KMS-11 (cell line): ENCODE measurements at regions not wholly inside any gene's neighbourhood (a gene's known extent, or its start where the extent isn't known, plus 50 kb on each side); places are given as distances from the start of the nearest gene placed in this dataset.

Experiments used
- H2AFZ ChIP-seq: fragments of 200-600 bp; sonication (generic); 2 replicates; pipeline ENCODE4 v1.6.1; 2016; ENCODE audit warnings: antibody characterized with exemption, mixed run types, low read depth
- H3K27ac ChIP-seq: fragments of 200-600 bp; sonication (generic); 2 replicates; pipeline ENCODE4 v1.6.1; 2016; ENCODE audit warnings: mild to moderate bottlenecking, mixed run types
- H3K27me3 ChIP-seq: fragments of 200-600 bp; sonication (generic); 2 replicates; pipeline ENCODE4 v1.6.1; 2017; ENCODE audit warnings: mild to moderate bottlenecking, low read depth, mixed run types, moderate library complexity; ENCODE audit not compliant: insufficient read depth
- H3K36me3 ChIP-seq: fragments of 200-600 bp; sonication (generic); 2 replicates; pipeline ENCODE4 v1.6.1; 2017; ENCODE audit warnings: mild to moderate bottlenecking, mixed run types; ENCODE audit not compliant: insufficient read depth
- H3K4me1 ChIP-seq: fragments of 200-600 bp; sonication (generic); 2 replicates; pipeline ENCODE4 v1.6.1; 2016; ENCODE audit warnings: mild to moderate bottlenecking, low read depth, mixed run types; ENCODE audit not compliant: poor library complexity, severe bottlenecking
- H3K4me2 ChIP-seq: fragments of 200-600 bp; sonication (generic); 2 replicates; pipeline ENCODE4 v1.7.0; 2016; ENCODE audit warnings: mild to moderate bottlenecking, mixed run types
- H3K4me3 ChIP-seq: fragments of 200-600 bp; sonication (generic); IDR thresholded peaks from 2 replicates; pipeline ENCODE4 v1.6.1; 2017; ENCODE audit warnings: low read depth, low read length, mixed read lengths; ENCODE audit not compliant: insufficient read depth
- H3K79me2 ChIP-seq: fragments of 200-600 bp; sonication (generic); 2 replicates; pipeline ENCODE4 v1.6.1; 2016; ENCODE audit warnings: low read depth, mixed run types; ENCODE audit not compliant: insufficient read depth
- H3K9ac ChIP-seq: fragments of 200-600 bp; sonication (generic); 2 replicates; pipeline ENCODE4 v1.6.1; 2016; ENCODE audit warnings: mild to moderate bottlenecking, mixed run types
- H4K20me1 ChIP-seq: fragments of 200-600 bp; sonication (generic); 2 replicates; pipeline ENCODE4 v1.6.1; 2016; ENCODE audit warnings: mild to moderate bottlenecking, mixed run types; ENCODE audit not compliant: insufficient read depth
- TF ChIP-seq, protein P1 (sequence below): fragments of 200-600 bp; sonication (generic); conservative IDR thresholded peaks from 2 replicates; pipeline ENCODE4 v1.6.1; 2017; ENCODE audit warnings: low read depth, mild to moderate bottlenecking, antibody characterized with exemption, low read length, moderate library complexity, mixed read lengths

DNA sequence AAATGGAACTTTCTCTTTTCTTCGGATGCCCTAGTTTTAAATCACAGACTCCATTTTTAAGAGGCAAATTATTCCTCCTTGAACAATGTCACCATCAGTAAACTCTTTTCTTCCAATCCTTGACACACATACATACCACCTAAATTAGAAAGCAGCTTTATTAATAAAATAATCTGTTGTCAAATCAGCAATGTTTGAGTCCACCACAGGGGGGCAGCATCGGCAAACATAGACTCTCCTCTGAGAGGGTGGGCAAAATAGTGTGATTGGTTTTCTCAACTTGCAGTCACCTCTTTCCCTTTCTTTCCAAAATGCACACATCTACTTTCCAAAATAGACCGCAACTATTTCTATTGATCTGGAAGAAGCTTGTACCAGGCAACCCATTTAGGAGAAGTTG, 438.4 kb upstream of the OR4E1 start:
- H4K20me1 ChIP-seq, result no peaks in the 10 kb centered on the region
- H3K9ac ChIP-seq, result no peak overlapping the region
- no peaks in the 10 kb centered on the region for H3K27me3 ChIP-seq
- H3K4me3 ChIP-seq, result no peak overlapping the region
- no peaks in the 10 kb centered on the region for H3K79me2 ChIP-seq
- TF ChIP-seq, protein P1, sequence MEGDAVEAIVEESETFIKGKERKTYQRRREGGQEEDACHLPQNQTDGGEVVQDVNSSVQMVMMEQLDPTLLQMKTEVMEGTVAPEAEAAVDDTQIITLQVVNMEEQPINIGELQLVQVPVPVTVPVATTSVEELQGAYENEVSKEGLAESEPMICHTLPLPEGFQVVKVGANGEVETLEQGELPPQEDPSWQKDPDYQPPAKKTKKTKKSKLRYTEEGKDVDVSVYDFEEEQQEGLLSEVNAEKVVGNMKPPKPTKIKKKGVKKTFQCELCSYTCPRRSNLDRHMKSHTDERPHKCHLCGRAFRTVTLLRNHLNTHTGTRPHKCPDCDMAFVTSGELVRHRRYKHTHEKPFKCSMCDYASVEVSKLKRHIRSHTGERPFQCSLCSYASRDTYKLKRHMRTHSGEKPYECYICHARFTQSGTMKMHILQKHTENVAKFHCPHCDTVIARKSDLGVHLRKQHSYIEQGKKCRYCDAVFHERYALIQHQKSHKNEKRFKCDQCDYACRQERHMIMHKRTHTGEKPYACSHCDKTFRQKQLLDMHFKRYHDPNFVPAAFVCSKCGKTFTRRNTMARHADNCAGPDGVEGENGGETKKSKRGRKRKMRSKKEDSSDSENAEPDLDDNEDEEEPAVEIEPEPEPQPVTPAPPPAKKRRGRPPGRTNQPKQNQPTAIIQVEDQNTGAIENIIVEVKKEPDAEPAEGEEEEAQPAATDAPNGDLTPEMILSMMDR, result peak; percentile 64
- no peak overlapping the region for H2AFZ ChIP-seq
- H3K4me2 ChIP-seq, result no peak overlapping the region
- H3K27ac ChIP-seq, result no peak overlapping the region
- no peaks in the 10 kb centered on the region for H3K4me1 ChIP-seq
- no peaks in the 10 kb centered on the region for H3K36me3 ChIP-seq

DNA sequence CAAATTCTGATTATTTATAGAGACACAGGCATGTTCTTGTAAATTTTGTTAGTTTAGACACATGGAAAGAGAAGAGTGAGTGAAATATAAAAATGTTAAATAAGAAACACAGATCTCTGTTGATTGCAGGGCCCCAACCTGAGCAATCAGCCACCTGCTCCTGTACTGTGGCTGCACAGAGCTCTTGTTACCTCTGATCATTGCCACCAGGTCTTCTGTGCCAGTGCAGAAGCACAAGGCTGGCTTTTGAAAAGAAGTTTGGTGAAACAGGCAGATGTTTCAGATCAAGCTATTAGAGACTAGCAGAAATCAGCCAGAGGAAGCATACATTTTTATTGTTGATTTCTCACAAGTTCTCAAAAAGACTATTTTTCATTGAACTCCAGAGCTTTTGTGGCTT, 434.1 kb upstream of the OR4E1 start:
- Histone ChIP-seq H3K36me3 (no peaks in the 10 kb centered on the region), H3K4me2 (no peak overlapping the region), H2AFZ (no peak overlapping the region), H3K9ac (no peak overlapping the region), H3K27me3 (no peaks in the 10 kb centered on the region), H3K4me1 (no peaks in the 10 kb centered on the region), H3K27ac (no peak overlapping the region), H3K79me2 (no peaks in the 10 kb centered on the region), H4K20me1 (no peaks in the 10 kb centered on the region), H3K4me3 (no peak overlapping the region)
- TF ChIP-seq, protein P1, result no peak

DNA sequence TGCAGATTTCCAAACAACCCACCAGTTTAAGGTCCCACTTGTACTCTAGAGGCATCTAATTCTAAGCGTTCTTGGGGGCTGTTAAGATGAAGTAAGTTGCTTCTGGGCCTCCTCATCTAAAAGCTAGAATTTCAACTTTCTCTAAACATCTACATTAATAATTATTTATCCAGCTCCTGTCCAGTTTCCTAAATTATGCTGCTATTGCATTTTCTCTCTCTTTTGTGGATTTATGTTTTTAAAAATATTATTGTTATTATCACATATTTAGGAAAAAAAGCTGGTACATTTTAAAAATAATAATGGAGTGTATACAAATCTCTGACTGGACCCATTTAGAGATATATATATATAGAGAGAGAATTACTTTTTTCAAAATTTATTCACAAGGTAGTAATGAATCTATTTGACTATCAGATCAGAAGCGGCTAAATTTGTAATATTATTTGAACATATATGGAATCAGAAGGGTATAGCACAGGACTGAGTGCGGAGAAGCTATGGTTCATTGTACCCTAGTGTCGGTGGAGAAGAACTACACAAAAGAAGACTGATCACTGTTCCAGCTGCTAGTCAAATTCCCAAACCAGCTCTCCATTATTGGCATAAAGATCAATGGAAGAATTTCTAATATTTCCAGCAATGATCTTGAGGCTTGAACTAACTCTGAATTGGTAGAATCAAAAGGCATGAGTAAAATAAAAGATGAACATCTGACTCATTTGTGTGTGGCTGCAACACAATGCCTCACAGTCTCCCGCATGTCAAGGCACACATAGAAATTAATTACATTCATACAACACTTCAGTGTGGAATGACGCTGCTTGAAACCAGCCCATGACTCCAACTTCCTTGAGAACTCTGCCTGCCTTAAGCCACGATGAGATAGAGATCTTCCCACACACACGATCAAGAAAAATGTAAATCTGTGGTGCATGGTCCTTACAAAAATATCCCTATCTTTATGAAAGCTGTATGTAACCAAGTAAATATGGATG, 433.4 kb upstream of the OR4E1 start:
- Histone ChIP-seq H3K79me2 (no peaks in the 10 kb centered on the region), H3K36me3 (no peaks in the 10 kb centered on the region), H3K9ac (no peak overlapping the region), H3K4me3 (no peak overlapping the region), H3K4me1 (no peaks in the 10 kb centered on the region), H4K20me1 (no peaks in the 10 kb centered on the region), H2AFZ (no peak overlapping the region), H3K27me3 (no peaks in the 10 kb centered on the region), H3K27ac (no peak overlapping the region), H3K4me2 (no peak overlapping the region)
- TF ChIP-seq, protein P1, result no peak

DNA sequence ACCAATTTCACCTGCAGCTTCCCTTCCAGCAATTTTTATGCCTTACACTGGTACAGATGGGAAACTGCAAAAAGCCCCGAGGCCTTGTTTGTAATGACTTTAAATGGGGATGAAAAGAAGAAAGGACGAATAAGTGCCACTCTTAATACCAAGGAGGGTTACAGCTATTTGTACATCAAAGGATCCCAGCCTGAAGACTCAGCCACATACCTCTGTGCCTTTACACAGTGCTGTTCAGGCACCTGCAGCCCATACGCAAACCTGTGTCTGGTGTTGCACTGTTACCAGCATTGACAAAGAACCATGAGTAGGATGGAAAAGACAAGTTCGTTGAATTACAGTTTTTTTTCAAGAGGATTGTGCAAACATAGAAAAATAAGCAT, 432.0 kb upstream of the OR4E1 start:
- Histone ChIP-seq H3K27ac (no peak overlapping the region), H3K27me3 (no peaks in the 10 kb centered on the region), H3K4me3 (no peak overlapping the region), H4K20me1 (no peaks in the 10 kb centered on the region), H3K4me1 (no peaks in the 10 kb centered on the region), H3K9ac (no peak overlapping the region), H3K4me2 (no peak overlapping the region), H2AFZ (no peak overlapping the region), H3K36me3 (no peaks in the 10 kb centered on the region), H3K79me2 (no peaks in the 10 kb centered on the region)
- TF ChIP-seq, protein P1, result no peak
